Osteoblast (primary cell): ENCODE measurements at regions not wholly inside any gene's neighbourhood (a gene's known extent, or its start where the extent isn't known, plus 50 kb on each side); places are given as distances from the start of the nearest gene placed in this dataset.

Experiments used
- DNase-seq: peaks from one replicate; pipeline ENCODE4 v3.0.0; 2011; ENCODE audit warnings: low spot score, mixed read lengths; ENCODE audit not compliant: insufficient read length; ENCODE audit errors: missing footprints
- H2AFZ ChIP-seq: 2 replicates; pipeline ENCODE4 v1.6.0; 2011; ENCODE audit warnings: mild to moderate bottlenecking, low read length
- H3K27ac ChIP-seq: 2 replicates; pipeline ENCODE4 v1.5.1; 2011; ENCODE audit warnings: mild to moderate bottlenecking, low read depth, low read length, moderate library complexity
- H3K27me3 ChIP-seq: 2 replicates; pipeline ENCODE4 v1.6.0; 2012; ENCODE audit warnings: mild to moderate bottlenecking, control low read depth, inconsistent platforms, low read length, moderate library complexity; ENCODE audit not compliant: insufficient read depth
- H3K36me3 ChIP-seq: 2 replicates; pipeline ENCODE4 v1.5.1; 2011; ENCODE audit warnings: mild to moderate bottlenecking, low read length, control low read depth, moderate library complexity; ENCODE audit not compliant: insufficient read depth
- H3K4me1 ChIP-seq: 2 replicates; pipeline ENCODE4 v1.5.1; 2011; ENCODE audit warnings: mild to moderate bottlenecking, low read length, control low read depth, moderate library complexity; ENCODE audit not compliant: insufficient read depth
- H3K4me2 ChIP-seq: 2 replicates; pipeline ENCODE4 v1.6.0; 2011; ENCODE audit warnings: mild to moderate bottlenecking, low read length; ENCODE audit not compliant: insufficient read depth
- H3K4me3 ChIP-seq: fragments of 200-600 bp; sonication (generic); 3 replicates; pipeline ENCODE4 v1.5.1; 2012; ENCODE audit warnings: mild to moderate bottlenecking, low read length, inconsistent platforms; ENCODE audit not compliant: insufficient read depth
- H3K79me2 ChIP-seq: 2 replicates; pipeline ENCODE4 v1.6.0; 2012; ENCODE audit warnings: mild to moderate bottlenecking, low read length, control low read depth, inconsistent platforms; ENCODE audit not compliant: insufficient read depth
- H3K9me3 ChIP-seq: 2 replicates; pipeline ENCODE4 v1.5.1; 2011; ENCODE audit warnings: low read depth, low read length, control low read depth
- H4K20me1 ChIP-seq: 2 replicates; pipeline ENCODE4 v1.6.0; 2012; ENCODE audit warnings: mild to moderate bottlenecking, low read length, control low read depth; ENCODE audit not compliant: insufficient read depth
- TF ChIP-seq, protein P1 (sequence below): IDR thresholded peaks from 2 replicates; pipeline ENCODE4 v1.5.1; 2011; ENCODE audit warnings: mild to moderate bottlenecking, low read depth, low read length, moderate library complexity; ENCODE audit errors: extremely low read depth

DNA sequence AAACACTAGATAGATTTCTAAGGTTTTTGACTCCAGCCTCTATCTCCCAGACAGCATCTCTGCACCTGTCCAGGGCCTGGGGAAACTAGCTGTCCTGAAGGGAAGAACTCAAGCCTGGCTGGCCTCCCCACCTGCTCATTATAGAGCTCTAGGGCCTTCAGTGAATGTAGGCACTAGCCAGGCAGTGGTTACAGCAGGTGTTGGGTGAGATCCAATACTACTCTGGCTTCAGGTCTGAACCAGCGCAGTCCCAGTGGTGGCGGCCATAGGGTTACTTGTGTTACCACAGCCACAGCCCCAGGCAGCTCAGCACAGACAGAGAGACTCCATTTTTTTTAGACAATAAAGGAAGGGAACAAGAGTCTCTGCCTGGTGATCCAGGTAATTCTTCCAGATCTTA is 449.2 kb downstream of the IRX1 start:
- Histone ChIP-seq H3K79me2 (no peaks in the 10 kb centered on the region), H3K4me3 (no peak overlapping the region)
- TF ChIP-seq, protein P1, sequence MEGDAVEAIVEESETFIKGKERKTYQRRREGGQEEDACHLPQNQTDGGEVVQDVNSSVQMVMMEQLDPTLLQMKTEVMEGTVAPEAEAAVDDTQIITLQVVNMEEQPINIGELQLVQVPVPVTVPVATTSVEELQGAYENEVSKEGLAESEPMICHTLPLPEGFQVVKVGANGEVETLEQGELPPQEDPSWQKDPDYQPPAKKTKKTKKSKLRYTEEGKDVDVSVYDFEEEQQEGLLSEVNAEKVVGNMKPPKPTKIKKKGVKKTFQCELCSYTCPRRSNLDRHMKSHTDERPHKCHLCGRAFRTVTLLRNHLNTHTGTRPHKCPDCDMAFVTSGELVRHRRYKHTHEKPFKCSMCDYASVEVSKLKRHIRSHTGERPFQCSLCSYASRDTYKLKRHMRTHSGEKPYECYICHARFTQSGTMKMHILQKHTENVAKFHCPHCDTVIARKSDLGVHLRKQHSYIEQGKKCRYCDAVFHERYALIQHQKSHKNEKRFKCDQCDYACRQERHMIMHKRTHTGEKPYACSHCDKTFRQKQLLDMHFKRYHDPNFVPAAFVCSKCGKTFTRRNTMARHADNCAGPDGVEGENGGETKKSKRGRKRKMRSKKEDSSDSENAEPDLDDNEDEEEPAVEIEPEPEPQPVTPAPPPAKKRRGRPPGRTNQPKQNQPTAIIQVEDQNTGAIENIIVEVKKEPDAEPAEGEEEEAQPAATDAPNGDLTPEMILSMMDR = no peak

DNA sequence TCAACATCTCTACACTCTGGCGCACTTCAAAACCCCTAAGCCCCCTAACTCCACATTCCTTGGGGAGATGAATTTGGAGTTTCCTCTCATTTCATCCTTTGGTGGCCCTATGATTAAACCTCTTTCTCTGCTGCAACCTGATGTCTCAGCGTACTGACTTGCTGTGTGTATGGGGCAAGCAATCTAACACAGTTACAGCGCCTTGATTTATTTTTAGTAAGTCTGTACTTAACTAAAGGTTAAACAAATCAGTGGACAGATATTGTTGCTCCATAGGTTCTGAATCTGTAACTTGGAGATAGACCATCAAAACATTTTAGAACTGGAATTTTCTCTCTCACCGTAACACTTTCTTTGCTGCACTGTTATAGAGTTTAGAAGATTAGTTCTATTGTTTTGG is 452.8 kb downstream of the IRX1 start:
- TF ChIP-seq, protein P1 = no peak
- H3K27ac ChIP-seq = no peak overlapping the region
- no peaks in the 10 kb centered on the region for H3K36me3 ChIP-seq

More for the DNA sequence above, 449.2 kb downstream of the IRX1 start:
- no peaks in the 10 kb centered on the region for H4K20me1 ChIP-seq
- peaks cover 3% of the 10 kb centered on the region for H3K9me3 ChIP-seq
- H3K4me1 ChIP-seq = no peaks in the 10 kb centered on the region
- H3K36me3 ChIP-seq = no peaks in the 10 kb centered on the region
- no peak overlapping the region for H2AFZ ChIP-seq
- no peak overlapping the region for H3K4me2 ChIP-seq
- no peak overlapping the region for H3K27ac ChIP-seq
- no peak for DNase-seq
- H3K27me3 ChIP-seq = no peaks in the 10 kb centered on the region

DNA sequence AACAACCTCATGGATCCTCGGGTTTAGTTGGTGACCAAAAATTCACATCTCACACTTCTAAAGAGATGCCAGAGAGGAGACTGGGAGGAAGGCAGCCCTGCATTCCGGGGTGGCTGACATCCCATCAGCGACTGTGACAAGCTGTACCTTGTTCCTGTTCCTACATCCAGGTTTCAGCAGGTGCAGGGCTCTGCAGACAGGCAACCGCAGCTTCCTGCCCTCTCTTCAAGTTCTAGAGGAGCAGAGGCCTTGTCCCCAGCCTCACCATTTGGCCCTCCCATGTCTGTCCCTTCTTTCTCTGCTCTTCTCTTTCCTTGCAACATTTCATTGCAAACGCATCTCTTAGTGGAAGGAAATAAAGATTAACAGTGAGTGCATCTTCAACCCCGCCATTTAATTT is 454.6 kb downstream of the IRX1 start:
- TF ChIP-seq, protein P1 = no peak

More for the DNA sequence above, 452.8 kb downstream of the IRX1 start:
- no peaks in the 10 kb centered on the region for H3K27me3 ChIP-seq
- H3K4me1 ChIP-seq = no peaks in the 10 kb centered on the region
- no peak overlapping the region for H2AFZ ChIP-seq
- H3K4me3 ChIP-seq = no peak overlapping the region
- no peak overlapping the region for H3K4me2 ChIP-seq
- H3K9me3 ChIP-seq = peaks cover 3% of the 10 kb centered on the region
- no peak for DNase-seq
- H3K79me2 ChIP-seq = no peaks in the 10 kb centered on the region
- H4K20me1 ChIP-seq = no peaks in the 10 kb centered on the region

DNA sequence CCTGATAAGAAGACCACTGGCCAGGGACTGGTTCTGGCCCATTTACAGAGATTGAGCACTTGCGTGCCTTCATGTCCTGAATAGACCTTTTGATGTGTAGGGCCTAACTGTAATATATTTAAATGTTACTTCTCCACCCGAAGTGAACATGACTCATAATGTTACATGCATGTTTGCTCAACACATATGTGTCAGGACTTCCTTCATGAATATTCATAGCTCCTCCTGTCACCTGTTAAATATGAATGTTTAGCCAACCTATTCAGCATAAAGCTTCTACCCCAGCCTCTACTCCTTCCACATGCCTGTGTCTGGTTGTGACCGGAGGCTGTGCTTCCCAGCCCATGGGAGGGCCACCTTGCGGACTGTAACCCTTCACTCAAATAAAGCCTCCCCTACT is 457.5 kb downstream of the IRX1 start:
- Histone ChIP-seq H3K27me3 (no peaks in the 10 kb centered on the region), H2AFZ (no peak overlapping the region), H4K20me1 (no peaks in the 10 kb centered on the region), H3K36me3 (no peaks in the 10 kb centered on the region), H3K4me1 (no peaks in the 10 kb centered on the region), H3K4me3 (no peak overlapping the region), H3K9me3 (no peaks in the 10 kb centered on the region), H3K27ac (no peak overlapping the region), H3K79me2 (no peaks in the 10 kb centered on the region), H3K4me2 (no peak overlapping the region)
- TF ChIP-seq, protein P1 = no peak
- DNase-seq = no peak

More for the DNA sequence above, 454.6 kb downstream of the IRX1 start:
- no peaks in the 10 kb centered on the region for H3K4me1 ChIP-seq
- DNase-seq = no peak
- H3K27me3 ChIP-seq = no peaks in the 10 kb centered on the region
- H3K9me3 ChIP-seq = peaks cover 3% of the 10 kb centered on the region
- no peak overlapping the region for H3K4me2 ChIP-seq
- H3K79me2 ChIP-seq = no peaks in the 10 kb centered on the region
- no peak overlapping the region for H3K27ac ChIP-seq
- H3K36me3 ChIP-seq = no peaks in the 10 kb centered on the region
- H2AFZ ChIP-seq = no peak overlapping the region
- H3K4me3 ChIP-seq = no peak overlapping the region
- H4K20me1 ChIP-seq = no peaks in the 10 kb centered on the region
